ENCODE measurements at regions not wholly inside any gene's neighbourhood (a gene's known extent, or its start where the extent isn't known, plus 50 kb on each side); places are given as distances from the start of the nearest gene placed in this dataset.

- no peak for DNase-seq (ENCODE audit: low read depth)
Measured at GRCh38 chr20:52261792-52262191, 70.2 kb upstream of the ZFP64 start.

GRCh38 chr20:52259295-52259694 lies 67.7 kb upstream of the ZFP64 start:
- DNase-seq (ENCODE audit: low read depth), result no peak

DNA sequence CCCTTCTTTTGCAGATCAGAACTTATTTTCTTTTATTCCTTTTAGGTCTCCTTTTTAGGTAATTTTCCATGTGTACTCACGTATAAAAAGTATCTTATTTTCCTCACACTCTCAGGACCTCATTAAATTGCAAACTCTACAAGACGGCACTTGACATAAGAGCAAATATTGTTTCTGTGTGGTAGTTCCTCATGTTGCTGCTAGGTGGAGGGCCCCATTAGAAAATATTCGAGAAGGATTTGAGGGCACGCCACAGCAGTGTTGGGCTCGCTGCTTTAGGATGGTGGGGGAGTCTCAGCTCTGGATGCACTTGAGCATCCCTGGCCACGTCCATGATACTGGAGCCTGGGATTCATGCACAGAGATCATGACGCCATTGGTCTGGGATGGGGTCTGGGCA lies 64.9 kb upstream of the ZFP64 start:
- no peak for DNase-seq (ENCODE audit: low read depth)

DNA sequence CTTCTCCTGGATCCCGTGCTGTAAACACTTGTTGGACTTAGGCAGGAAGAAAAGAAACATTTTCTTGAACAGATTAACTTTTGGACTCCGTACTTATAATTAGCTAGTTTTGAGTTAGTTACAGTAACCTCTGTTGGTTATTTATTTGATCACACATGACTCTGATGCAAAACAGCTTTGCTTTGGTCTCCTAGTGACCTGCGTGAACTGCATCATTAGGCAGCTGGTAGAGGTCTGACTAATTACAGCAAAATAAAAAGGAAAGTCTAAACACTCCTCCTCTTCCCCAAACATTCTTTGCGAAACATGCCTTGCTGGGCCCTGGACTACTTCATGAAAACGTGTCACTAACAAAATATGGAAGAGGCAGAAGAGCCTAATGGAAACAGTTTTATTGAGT lies 61.1 kb upstream of the ZFP64 start:
- DNase-seq (ENCODE audit: low read depth), result no peak

DNA sequence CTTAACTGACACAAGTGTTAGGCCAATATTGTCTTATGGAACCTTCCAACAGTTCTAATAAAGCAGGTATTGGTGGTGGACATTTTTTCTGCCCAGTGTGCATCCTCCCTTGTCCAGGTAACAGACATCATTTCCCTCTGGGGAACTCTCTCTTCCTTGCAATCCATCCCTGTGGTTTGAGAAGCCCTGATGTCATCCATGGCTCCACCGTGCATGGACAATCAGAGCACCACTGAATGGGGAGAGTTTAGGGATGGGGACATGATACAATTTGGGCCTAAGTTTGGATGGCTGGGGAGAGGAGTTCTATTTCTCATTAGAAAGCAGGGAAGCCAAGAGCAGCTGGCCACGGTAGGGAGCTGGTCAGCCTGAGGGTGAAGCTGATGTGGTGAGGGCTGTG lies 60.2 kb upstream of the ZFP64 start:
- DNase-seq (ENCODE audit: low read depth), result no peak

GRCh38 chr20:52251136-52251700 lies 59.6 kb upstream of the ZFP64 start:
- DNase-seq (ENCODE audit: low read depth), result no peak

- DNase-seq (ENCODE audit: low read depth), result no peak
Measured at GRCh38 chr20:52247548-52247947, 56.0 kb upstream of the ZFP64 start.

GRCh38 chr20:52246366-52246765 lies 54.8 kb upstream of the ZFP64 start:
- no peak for DNase-seq (ENCODE audit: low read depth)

DNA sequence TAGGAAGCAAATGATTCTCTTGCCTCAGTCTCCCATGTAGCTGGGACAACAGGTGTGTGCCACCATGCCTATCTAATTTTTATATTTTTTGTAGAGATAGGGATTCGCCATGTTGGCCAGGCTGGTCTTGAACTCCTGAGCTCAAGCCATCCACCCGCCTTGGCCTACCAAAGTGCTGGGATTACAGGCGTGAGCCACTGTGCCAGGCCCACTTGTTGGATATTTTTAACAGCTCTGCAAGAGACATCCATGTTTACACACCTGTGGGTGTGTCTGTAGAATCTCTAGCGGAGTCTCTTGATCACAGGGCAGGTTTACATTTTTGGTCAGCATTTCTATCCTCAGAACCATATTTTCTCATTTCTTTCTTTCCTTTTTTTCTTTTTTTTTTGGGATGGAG lies 53.1 kb upstream of the ZFP64 start:
- no peak for DNase-seq (ENCODE audit: low read depth)

GRCh38 chr20:52242237-52243230 lies 51.0 kb upstream of the ZFP64 start:
- no peak for DNase-seq (ENCODE audit: low read depth)
